ENCODE measurements at regions not wholly inside any gene's neighbourhood (a gene's known extent, or its start where the extent isn't known, plus 50 kb on each side); places are given as distances from the start of the nearest gene placed in this dataset.

GRCh38 chr14:98786456-98786855, 485.5 kb downstream of the BCL11B start:
- TF ChIP-seq MXI1 (IDR thresholded peaks at IDR 0.05; ENCODE audit: borderline replicate concordance, low read depth, low read length) (no peak), CEBPB (IDR thresholded peaks at IDR 0.05; ENCODE audit: low read depth, low read length) (no peak), RFX5 (IDR thresholded peaks at IDR 0.05; ENCODE audit: low read depth, low read length) (no peak), USF2 (IDR thresholded peaks at IDR 0.05; ENCODE audit: low read depth, low read length) (no peak), RCOR1 (IDR thresholded peaks at IDR 0.05; ENCODE audit: insufficient replicate concordance, low read length) (no peak), RAD21 (IDR thresholded peaks at IDR 0.05; ENCODE audit: low read length) (no peak), CHD1 (IDR thresholded peaks at IDR 0.05; ENCODE audit: low read depth, low read length) (no peak), POLR2A (IDR thresholded peaks at IDR 0.05; ENCODE audit: low read depth, low read length) (no peak), BHLHE40 (IDR thresholded peaks at IDR 0.05; ENCODE audit: low read depth, low read length) (no peak), CTCF (conservative IDR thresholded peaks at IDR 0.05; ENCODE audit: low read depth, low read length) (no peak), MAFK (IDR thresholded peaks at IDR 0.05; ENCODE audit: low read depth, low read length) (no peak), MAZ (IDR thresholded peaks at IDR 0.05; ENCODE audit: borderline replicate concordance, low read depth, low read length) (no peak)
- H2AK5ac ChIP-seq (ENCODE audit: low read depth, low read length): no peak overlapping the region
- no peaks in the 10 kb centered on the region for H3K79me1 ChIP-seq (ENCODE audit: low read depth in 1 of 2, low read length in 2 of 2)
- H3K9me3 ChIP-seq (ENCODE audit: control insufficient read depth, insufficient read depth, low read length): peaks cover 34% of the 10 kb centered on the region
- no peak overlapping the region for H3K23ac ChIP-seq (ENCODE audit: low read depth, low read length)
- ChIA-PET POLR2A (ENCODE audit: unreplicated experiment) (no interaction called here), CTCF (no interaction called here)
- no peak overlapping the region for H4K5ac ChIP-seq (ENCODE audit: low read depth, low read length)
- no peak overlapping the region for H3K56ac ChIP-seq (ENCODE audit: extremely low read depth, insufficient read depth, low read length)
- H3K9me1 ChIP-seq (ENCODE audit: insufficient read depth, low read length): no peaks in the 10 kb centered on the region
- H4K91ac ChIP-seq (ENCODE audit: insufficient read depth, low read depth, low read length): no peak overlapping the region
- no peak overlapping the region for H3K14ac ChIP-seq (replicated peaks; ENCODE audit: low read depth, low read length)
- H3K27ac ChIP-seq (ENCODE audit: insufficient read depth, low read length): no peak overlapping the region
- WGBS, 2 experiments (ENCODE audit: extremely low coverage in 2 of 2, insufficient read length in 1 of 2): 20% methylated on average over 1 of the region's 4 CpGs; no CpG with 5 or more reads in 1 of the 2 experiments
- no TSS peak for BruUV-seq (replicated peaks)
- H3K4me1 ChIP-seq (ENCODE audit: control insufficient read depth, insufficient read depth, low read length): no peaks in the 10 kb centered on the region
- H3K4ac ChIP-seq (ENCODE audit: low read depth, low read length): no peak overlapping the region
- no peak overlapping the region for H3K4me2 ChIP-seq (ENCODE audit: low read depth, low read length)
- no peaks in the 10 kb centered on the region for H4K20me1 ChIP-seq (ENCODE audit: insufficient read depth, low read length)
- no peak overlapping the region for H3K4me3 ChIP-seq (ENCODE audit: insufficient read depth, low read depth, low read length)
- no peak overlapping the region for H2BK5ac ChIP-seq (ENCODE audit: low read depth, low read length, poor library complexity, severe bottlenecking)
- H2BK20ac ChIP-seq (ENCODE audit: low read depth, low read length): no peak overlapping the region
- H2BK120ac ChIP-seq (ENCODE audit: low read depth, low read length): no peak overlapping the region
- no peak overlapping the region for H4K8ac ChIP-seq (ENCODE audit: low read depth in 2 of 2, low read length in 2 of 2)
- no peak overlapping the region for H2BK15ac ChIP-seq (ENCODE audit: low read depth, low read length)
- in situ Hi-C loops (cut with MboI; ENCODE audit: low sequenced_read_pairs) (no loop called here), intact Hi-C loops (cut with micrococcal nuclease) (no loop called here), dilution Hi-C loops (cut with HindIII; ENCODE audit: low sequenced_read_pairs, unreplicated experiment) (no loop called here)
- no peak overlapping the region for H3K9ac ChIP-seq (ENCODE audit: low read depth, low read length)
- no peak overlapping the region for H2AFZ ChIP-seq (replicated peaks; ENCODE audit: low read length, poor library complexity)
- H3K36me3 ChIP-seq (ENCODE audit: control insufficient read depth, insufficient read depth, low read length): no peaks in the 10 kb centered on the region
- DNase-seq (no peak), ATAC-seq (ENCODE audit: low read depth) (no peak)
- H2AK9ac ChIP-seq (replicated peaks; ENCODE audit: low read depth, low read length, poor library complexity): no peak overlapping the region
- no peaks in the 10 kb centered on the region for H3K27me3 ChIP-seq (ENCODE audit: control insufficient read depth, insufficient read depth, low read length)
- no peak overlapping the region for H3K18ac ChIP-seq (ENCODE audit: low read depth, low read length)

Data from IMR-90 (cell line).